ENCODE measurements at regions not wholly inside any gene's neighbourhood (a gene's known extent, or its start where the extent isn't known, plus 50 kb on each side); places are given as distances from the start of the nearest gene placed in this dataset.

DNA sequence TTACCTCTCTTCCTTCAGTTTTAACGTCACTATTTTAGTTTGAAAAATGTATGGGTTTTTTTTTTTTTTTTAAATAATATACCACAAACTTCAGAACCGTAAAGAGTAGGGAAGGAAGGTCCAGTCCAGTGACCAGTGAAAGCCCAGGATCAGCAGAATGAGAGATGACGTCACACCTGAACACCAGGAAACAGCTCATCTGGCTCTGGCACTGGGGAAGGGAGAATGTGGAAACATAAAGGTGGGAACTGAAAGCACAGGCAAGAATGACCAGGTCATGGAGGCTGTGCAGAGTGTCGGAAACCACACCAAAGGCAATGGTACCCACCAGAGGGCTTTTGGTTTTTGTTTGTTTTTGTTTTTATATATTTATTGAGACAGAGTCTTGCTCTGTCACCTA is 141.2 kb downstream of the DHX15 start:
- CTCF ChIA-PET = no interaction called here
- Histone ChIP-seq H3K27ac (ENCODE audit: low read depth, low read length) (no peak overlapping the region), H3K9me3 (ENCODE audit: control insufficient read depth in 2 of 3, low read length in 3 of 3) (no peaks in the 10 kb centered on the region), H3K36me3 (ENCODE audit: control insufficient read depth in 2 of 3, insufficient read depth in 3 of 3, low read length in 3 of 3) (no peaks in the 10 kb centered on the region), H3K4me1 (ENCODE audit: control insufficient read depth in 2 of 2, insufficient read depth in 2 of 2, low read length in 2 of 2) (no peaks in the 10 kb centered on the region), H3K4me3 (ENCODE audit: low read length) (no peak overlapping the region), H3K27me3 (ENCODE audit: control insufficient read depth in 2 of 2, insufficient read depth in 2 of 2, low read length in 2 of 2) (no peaks in the 10 kb centered on the region)
- H3K9me3 Mint-ChIP-seq = peaks cover 0 to 3% (median 0%) of the 10 kb centered on the region in 11 donors
- intact Hi-C loops (cut with micrococcal nuclease) = no loop called here
- peaks cover 0 to 2% (median 0%) of the 10 kb centered on the region in 7 donors for H3K4me1 Mint-ChIP-seq
- DNase-seq (no peak), ATAC-seq (no peak)
- H3K36me3 Mint-ChIP-seq = no peaks in the 10 kb centered on the region
- no peak overlapping the region for H3K27ac Mint-ChIP-seq
- H3K27me3 Mint-ChIP-seq = peaks cover 0 to 32% (median 22%) of the 10 kb centered on the region in 5 donors
- POLR2A ChIA-PET = no interaction called here
- H3K4me3 Mint-ChIP-seq = no peak overlapping the region

DNA sequence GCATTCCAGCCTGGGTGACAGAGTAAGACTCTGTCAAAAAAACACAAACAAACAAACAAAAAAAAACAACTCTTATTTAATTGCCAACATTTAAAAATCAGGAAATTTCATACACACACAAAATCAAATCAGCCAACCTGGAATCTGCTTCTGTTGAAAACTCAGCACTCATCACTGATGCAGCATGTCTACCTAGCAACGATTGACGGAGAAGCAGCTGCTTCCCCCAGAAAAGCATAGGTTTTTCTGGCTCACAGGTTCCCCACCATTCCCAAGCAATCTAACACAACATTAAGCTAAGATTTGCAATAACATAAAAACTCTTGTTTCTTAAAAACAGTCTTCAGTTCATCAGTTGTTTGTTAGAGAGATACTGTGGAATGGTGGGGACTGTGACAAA is 143.6 kb downstream of the DHX15 start:
- H3K4me1 ChIP-seq (ENCODE audit: control insufficient read depth in 2 of 2, insufficient read depth in 2 of 2, low read length in 2 of 2) = no peaks in the 10 kb centered on the region
- H3K36me3 ChIP-seq (ENCODE audit: control insufficient read depth in 2 of 3, insufficient read depth in 3 of 3, low read length in 3 of 3) = no peaks in the 10 kb centered on the region
- H3K27ac ChIP-seq (ENCODE audit: low read depth, low read length) = no peak overlapping the region
- Mint-ChIP-seq H3K4me1 (peaks cover 0 to 2% (median 0%) of the 10 kb centered on the region in 7 donors), H3K27me3 (peaks cover 0 to 19% (median 14%) of the 10 kb centered on the region in 5 donors), H3K27ac (no peak overlapping the region), H3K4me3 (no peak overlapping the region), H3K36me3 (no peaks in the 10 kb centered on the region), H3K9me3 (peaks cover 0 to 4% (median 0%) of the 10 kb centered on the region in 11 donors)
- H3K27me3 ChIP-seq (ENCODE audit: control insufficient read depth in 2 of 2, insufficient read depth in 2 of 2, low read length in 2 of 2) = no peaks in the 10 kb centered on the region
- no peak for ATAC-seq
- CTCF ChIA-PET = no interaction called here
- POLR2A ChIA-PET = no interaction called here
- DNase-seq = no peak
- H3K9me3 ChIP-seq (ENCODE audit: control insufficient read depth in 2 of 3, low read length in 3 of 3) = no peaks in the 10 kb centered on the region
- no peak overlapping the region for H3K4me3 ChIP-seq (ENCODE audit: low read length)
- intact Hi-C loops (cut with micrococcal nuclease) = no loop called here

DNA sequence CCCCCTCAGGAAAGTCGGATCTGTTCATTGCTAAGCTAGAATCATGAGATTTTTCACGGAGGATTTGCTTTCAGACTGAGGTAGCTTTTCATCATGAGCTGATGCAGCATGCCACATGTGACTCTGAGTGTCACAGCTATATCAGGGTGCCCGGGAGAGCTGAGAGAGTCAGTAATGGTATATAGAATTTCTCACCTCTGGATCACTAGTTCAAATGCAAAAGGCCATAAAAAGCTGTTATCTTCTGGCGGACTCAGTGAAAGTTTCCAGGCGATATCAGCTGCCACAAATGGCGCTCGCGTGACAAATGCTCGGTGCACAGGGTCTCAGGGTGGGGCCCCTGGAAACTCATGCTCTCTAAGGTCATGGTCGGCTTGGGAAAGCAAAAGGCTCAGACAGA is 150.1 kb downstream of the DHX15 start:
- H3K27me3 ChIP-seq (ENCODE audit: control insufficient read depth in 2 of 2, insufficient read depth in 2 of 2, low read length in 2 of 2) = no peaks in the 10 kb centered on the region
- no peaks in the 10 kb centered on the region for H3K36me3 ChIP-seq (ENCODE audit: control insufficient read depth in 2 of 3, insufficient read depth in 3 of 3, low read length in 3 of 3)
- no peaks in the 10 kb centered on the region for H3K4me1 Mint-ChIP-seq
- no peak overlapping the region for H3K27ac ChIP-seq (ENCODE audit: low read depth, low read length)
- no peak overlapping the region for H3K4me3 Mint-ChIP-seq
- peaks cover 0 to 26% (median 6%) of the 10 kb centered on the region in 5 donors for H3K27me3 Mint-ChIP-seq
- H3K4me3 ChIP-seq (ENCODE audit: low read length) = no peak overlapping the region
- intact Hi-C loops (cut with micrococcal nuclease) = no loop called here
- no peaks in the 10 kb centered on the region for H3K36me3 Mint-ChIP-seq
- H3K4me1 ChIP-seq (ENCODE audit: control insufficient read depth in 2 of 2, insufficient read depth in 2 of 2, low read length in 2 of 2) = no peaks in the 10 kb centered on the region
- peaks cover 0 to 3% (median 0%) of the 10 kb centered on the region in 11 donors for H3K9me3 Mint-ChIP-seq
- H3K9me3 ChIP-seq (ENCODE audit: control insufficient read depth in 2 of 3, low read length in 3 of 3) = no peaks in the 10 kb centered on the region
- POLR2A ChIA-PET = no interaction called here
- H3K27ac Mint-ChIP-seq = no peak overlapping the region
- DNase-seq (no peak), ATAC-seq (no peak)
- CTCF ChIA-PET = no interaction called here

DNA sequence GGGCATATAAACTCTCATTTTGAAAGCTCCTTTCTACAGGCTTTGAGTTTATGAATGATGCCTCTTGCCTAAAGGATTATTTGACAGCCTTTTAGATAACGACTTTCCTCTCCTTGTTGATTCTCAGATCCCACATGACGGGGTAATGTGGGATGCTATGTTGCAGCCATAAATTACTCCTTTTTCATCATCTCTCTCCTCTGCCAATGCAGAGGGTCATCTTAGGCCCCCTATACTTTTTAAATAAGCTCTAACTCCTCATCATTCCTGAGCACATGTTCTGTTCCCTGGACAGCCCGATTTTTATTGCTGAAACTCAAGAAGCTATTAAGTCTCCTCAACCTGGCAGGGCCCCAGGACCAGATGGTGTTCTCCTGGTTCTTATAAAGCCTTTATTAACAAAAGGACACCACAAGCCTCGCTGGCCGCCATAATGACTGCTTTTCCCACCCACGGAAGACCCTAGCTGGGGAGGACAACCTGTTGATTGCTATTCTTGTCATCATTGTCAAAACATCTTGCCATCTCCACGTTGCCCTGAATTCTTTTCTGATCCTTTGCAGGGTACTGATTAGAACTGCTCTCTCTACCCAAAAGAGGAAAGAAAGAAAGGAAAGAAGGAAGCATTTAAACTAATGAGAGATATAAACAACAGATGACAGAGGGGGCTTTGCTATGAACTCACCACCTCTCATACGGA is 150.7 kb downstream of the DHX15 start:
- no peak for DNase-seq
- no peaks in the 10 kb centered on the region for H3K36me3 Mint-ChIP-seq
- Histone ChIP-seq H3K27ac (ENCODE audit: low read depth, low read length) (no peak overlapping the region), H3K9me3 (ENCODE audit: control insufficient read depth in 2 of 3, low read length in 3 of 3) (no peaks in the 10 kb centered on the region), H3K36me3 (ENCODE audit: control insufficient read depth in 2 of 3, insufficient read depth in 3 of 3, low read length in 3 of 3) (no peaks in the 10 kb centered on the region), H3K4me3 (ENCODE audit: low read length) (no peak overlapping the region), H3K27me3 (ENCODE audit: control insufficient read depth in 2 of 2, insufficient read depth in 2 of 2, low read length in 2 of 2) (no peaks in the 10 kb centered on the region), H3K4me1 (ENCODE audit: control insufficient read depth in 2 of 2, insufficient read depth in 2 of 2, low read length in 2 of 2) (no peaks in the 10 kb centered on the region)
- H3K4me1 Mint-ChIP-seq = no peaks in the 10 kb centered on the region
- POLR2A ChIA-PET = no interaction called here
- CTCF ChIA-PET = no interaction called here
- H3K4me3 Mint-ChIP-seq = no peak overlapping the region
- intact Hi-C loops (cut with micrococcal nuclease) = no loop called here
- peaks cover 0 to 3% (median 0%) of the 10 kb centered on the region in 11 donors for H3K9me3 Mint-ChIP-seq
- H3K27me3 Mint-ChIP-seq = peaks cover 0 to 29% (median 10%) of the 10 kb centered on the region in 5 donors
- no peak overlapping the region for H3K27ac Mint-ChIP-seq
- ATAC-seq = no peak

DNA sequence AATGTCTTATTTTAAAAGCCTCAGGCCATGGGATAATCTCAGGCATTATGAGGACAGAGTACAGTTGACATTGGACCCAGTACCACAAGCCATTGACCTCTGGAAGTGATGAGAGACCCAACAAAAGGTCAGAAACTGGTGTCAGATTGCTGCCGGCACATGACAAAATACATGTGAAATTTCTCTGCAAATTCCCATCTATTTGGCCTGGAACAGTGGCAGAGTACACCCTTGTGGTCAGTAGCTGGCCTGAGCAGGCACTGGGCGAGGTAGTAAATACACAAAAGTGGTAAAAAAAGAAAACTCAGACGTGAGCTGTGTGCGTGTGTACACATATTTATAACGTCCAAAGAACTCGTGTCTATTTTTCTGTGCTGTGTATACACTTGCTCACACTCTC is 155.5 kb downstream of the DHX15 start:
- H3K36me3 ChIP-seq (ENCODE audit: control insufficient read depth in 2 of 3, insufficient read depth in 3 of 3, low read length in 3 of 3) = no peaks in the 10 kb centered on the region
- Mint-ChIP-seq H3K27me3 (peaks cover 0 to 18% (median 10%) of the 10 kb centered on the region in 5 donors), H3K4me1 (no peaks in the 10 kb centered on the region), H3K4me3 (no peak overlapping the region), H3K36me3 (no peaks in the 10 kb centered on the region), H3K27ac (no peak overlapping the region), H3K9me3 (peaks cover 0 to 1% (median 0%) of the 10 kb centered on the region in 11 donors)
- intact Hi-C loops (cut with micrococcal nuclease) = no loop called here
- POLR2A ChIA-PET = no interaction called here
- no peaks in the 10 kb centered on the region for H3K9me3 ChIP-seq (ENCODE audit: control insufficient read depth in 2 of 3, low read length in 3 of 3)
- no peaks in the 10 kb centered on the region for H3K4me1 ChIP-seq (ENCODE audit: control insufficient read depth in 2 of 2, insufficient read depth in 2 of 2, low read length in 2 of 2)
- no peak overlapping the region for H3K27ac ChIP-seq (ENCODE audit: low read depth, low read length)
- H3K27me3 ChIP-seq (ENCODE audit: control insufficient read depth in 2 of 2, insufficient read depth in 2 of 2, low read length in 2 of 2) = no peaks in the 10 kb centered on the region
- CTCF ChIA-PET = interaction anchor here (0.6 kb wide), 1 partner anchor 1533 kb away, joined by 3 read pairs; no protein-coding TSS in a partner anchor
- no peak for ATAC-seq
- no peak overlapping the region for H3K4me3 ChIP-seq (ENCODE audit: low read length)
- no peak for DNase-seq

DNA sequence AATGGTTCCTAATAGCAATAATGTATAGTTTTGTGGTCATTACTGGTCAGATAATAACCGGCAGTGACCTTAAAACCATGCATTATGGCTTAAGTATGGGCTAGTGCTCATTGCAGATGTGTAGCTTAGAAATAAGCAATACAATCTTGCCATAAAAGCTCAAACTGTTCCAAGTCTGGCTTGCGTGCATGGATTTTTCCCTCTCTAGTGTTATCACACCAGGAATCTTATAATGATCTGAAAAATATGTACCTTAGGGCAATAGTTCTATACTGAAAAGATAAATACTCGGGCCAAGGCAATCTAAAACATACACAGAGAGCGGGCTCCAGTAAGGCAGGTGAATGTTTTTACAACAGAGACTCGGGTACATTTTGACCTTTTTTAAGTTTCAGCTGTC is 157.8 kb downstream of the DHX15 start:
- peaks cover 0 to 4% (median 0%) of the 10 kb centered on the region in 11 donors for H3K9me3 Mint-ChIP-seq
- POLR2A ChIA-PET = no interaction called here
- Histone ChIP-seq H3K4me1 (ENCODE audit: control insufficient read depth in 2 of 2, insufficient read depth in 2 of 2, low read length in 2 of 2) (no peaks in the 10 kb centered on the region), H3K36me3 (ENCODE audit: control insufficient read depth in 2 of 3, insufficient read depth in 3 of 3, low read length in 3 of 3) (no peaks in the 10 kb centered on the region), H3K27me3 (ENCODE audit: control insufficient read depth in 2 of 2, insufficient read depth in 2 of 2, low read length in 2 of 2) (no peaks in the 10 kb centered on the region), H3K4me3 (ENCODE audit: low read length) (no peak overlapping the region), H3K27ac (ENCODE audit: low read depth, low read length) (no peak overlapping the region), H3K9me3 (ENCODE audit: control insufficient read depth in 2 of 3, low read length in 3 of 3) (no peaks in the 10 kb centered on the region)
- H3K27ac Mint-ChIP-seq = no peak overlapping the region
- H3K4me3 Mint-ChIP-seq = no peak overlapping the region
- CTCF ChIA-PET = no interaction called here
- intact Hi-C loops (cut with micrococcal nuclease) = no loop called here
- H3K27me3 Mint-ChIP-seq = peaks cover 0 to 18% (median 12%) of the 10 kb centered on the region in 5 donors
- ATAC-seq (no peak), DNase-seq (no peak)
- no peaks in the 10 kb centered on the region for H3K36me3 Mint-ChIP-seq
- H3K4me1 Mint-ChIP-seq = no peaks in the 10 kb centered on the region

DNA sequence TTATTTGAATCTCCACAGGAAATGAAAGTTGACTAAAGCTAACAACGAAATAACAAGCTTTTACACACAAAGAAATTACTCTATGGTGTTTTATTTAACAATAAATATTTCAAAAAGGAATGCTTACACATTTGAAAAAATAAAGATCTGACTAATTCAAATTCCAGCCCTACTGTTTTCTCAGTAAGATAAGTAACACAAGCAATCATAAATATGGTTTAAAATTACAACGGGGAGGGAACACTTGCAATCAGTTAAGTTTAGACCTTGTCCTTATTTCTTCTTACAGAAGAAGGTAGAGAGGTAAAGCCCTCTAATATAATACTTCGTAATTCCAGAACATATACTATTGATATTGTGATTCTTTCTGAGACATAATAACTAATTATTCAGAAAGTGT is 158.5 kb downstream of the DHX15 start:
- H3K4me1 Mint-ChIP-seq = no peaks in the 10 kb centered on the region
- H3K36me3 ChIP-seq (ENCODE audit: control insufficient read depth in 2 of 3, insufficient read depth in 3 of 3, low read length in 3 of 3) = no peaks in the 10 kb centered on the region
- ChIA-PET POLR2A (no interaction called here), CTCF (no interaction called here)
- no peak overlapping the region for H3K27ac ChIP-seq (ENCODE audit: low read depth, low read length)
- no peaks in the 10 kb centered on the region for H3K4me1 ChIP-seq (ENCODE audit: control insufficient read depth in 2 of 2, insufficient read depth in 2 of 2, low read length in 2 of 2)
- no peaks in the 10 kb centered on the region for H3K27me3 ChIP-seq (ENCODE audit: control insufficient read depth in 2 of 2, insufficient read depth in 2 of 2, low read length in 2 of 2)
- H3K27me3 Mint-ChIP-seq = peaks cover 0 to 18% (median 12%) of the 10 kb centered on the region in 5 donors
- no peak overlapping the region for H3K4me3 ChIP-seq (ENCODE audit: low read length)
- no peaks in the 10 kb centered on the region for H3K36me3 Mint-ChIP-seq
- no peak overlapping the region for H3K4me3 Mint-ChIP-seq
- intact Hi-C loops (cut with micrococcal nuclease) = no loop called here
- ATAC-seq (no peak), DNase-seq (no peak)
- H3K9me3 Mint-ChIP-seq = peaks cover 0 to 4% (median 0%) of the 10 kb centered on the region in 11 donors
- H3K27ac Mint-ChIP-seq = no peak overlapping the region
- H3K9me3 ChIP-seq (ENCODE audit: control insufficient read depth in 2 of 3, low read length in 3 of 3) = no peaks in the 10 kb centered on the region

Measured in naive thymus-derived CD4-positive, alpha-beta T cell (primary cell).